H9 (cell line): ENCODE measurements at regions not wholly inside any gene's neighbourhood (a gene's known extent, or its start where the extent isn't known, plus 50 kb on each side); places are given as distances from the start of the nearest gene placed in this dataset.

Source experiments
- DNase-seq: peaks from one replicate; pipeline ENCODE4 v3.0.0-alpha.2; 2017
- H2AFZ ChIP-seq: one replicate; pipeline ENCODE4 v1.6.1; 2013; ENCODE audit warnings: mild to moderate bottlenecking, low read length, control low read depth, moderate library complexity
- H2AK5ac ChIP-seq: 2 replicates; pipeline ENCODE4 v1.6.1; 2013; ENCODE audit warnings: low read length, control low read depth, mixed read lengths; ENCODE audit not compliant: insufficient read length
- H2BK120ac ChIP-seq: one replicate; pipeline ENCODE4 v1.6.1; 2013; ENCODE audit warnings: low read depth, mild to moderate bottlenecking, low read length, control low read depth, inconsistent platforms; ENCODE audit not compliant: poor library complexity, severe bottlenecking
- H2BK12ac ChIP-seq: 2 replicates; pipeline ENCODE4 v1.6.1; 2013; ENCODE audit warnings: low read length, control low read depth, mixed read lengths, low read depth; ENCODE audit not compliant: insufficient read length
- H2BK15ac ChIP-seq: 2 replicates; pipeline ENCODE4 v1.6.1; 2013; ENCODE audit warnings: low read depth, low read length, control low read depth
- H2BK20ac ChIP-seq: one replicate; pipeline ENCODE4 v1.6.1; 2013; ENCODE audit warnings: low read depth, mild to moderate bottlenecking, low read length, control low read depth, inconsistent platforms; ENCODE audit not compliant: poor library complexity, severe bottlenecking
- H2BK5ac ChIP-seq: 2 replicates; pipeline ENCODE4 v1.6.1; 2013; ENCODE audit warnings: low read length, control low read depth, mixed read lengths; ENCODE audit not compliant: insufficient read length
- H3K14ac ChIP-seq: 2 replicates; pipeline ENCODE4 v1.6.1; 2013; ENCODE audit warnings: low read length, control low read depth; ENCODE audit not compliant: insufficient read depth
- H3K18ac ChIP-seq: 2 replicates; pipeline ENCODE4 v1.6.1; 2013; ENCODE audit warnings: low read depth, mild to moderate bottlenecking, mixed read lengths, low read length, control low read depth; ENCODE audit not compliant: insufficient read length
- H3K23ac ChIP-seq: 2 replicates; pipeline ENCODE4 v1.6.1; 2013; ENCODE audit warnings: low read length, control low read depth, mixed read lengths, low read depth; ENCODE audit not compliant: insufficient read length
- H3K23me2 ChIP-seq: 2 replicates; pipeline ENCODE4 v1.6.1; 2013; ENCODE audit warnings: low read depth, mild to moderate bottlenecking, mixed read lengths, low read length, control low read depth; ENCODE audit not compliant: insufficient read length, poor library complexity, severe bottlenecking
- H3K27ac ChIP-seq: 2 replicates; pipeline ENCODE4 v1.5.1; 2013; ENCODE audit warnings: low read length, control low read depth, mixed read lengths, low read depth; ENCODE audit not compliant: insufficient read length
- H3K27me3 ChIP-seq: 2 replicates; pipeline ENCODE4 v1.6.1; 2013; ENCODE audit warnings: low read length, control low read depth, inconsistent platforms; ENCODE audit not compliant: insufficient read depth
- H3K4ac ChIP-seq: 2 replicates; pipeline ENCODE4 v1.6.1; 2013; ENCODE audit warnings: low read depth, mild to moderate bottlenecking, control low read depth, inconsistent platforms, low read length, moderate library complexity
- H3K4me1 ChIP-seq: 2 replicates; pipeline ENCODE4 v1.6.1; 2013; ENCODE audit warnings: low read length, control low read depth, inconsistent platforms; ENCODE audit not compliant: insufficient read depth
- H3K4me2 ChIP-seq: 2 replicates; pipeline ENCODE4 v1.6.1; 2013; ENCODE audit warnings: low read length, control low read depth, mixed read lengths; ENCODE audit not compliant: insufficient read length, insufficient read depth
- H3K56ac ChIP-seq: 2 replicates; pipeline ENCODE4 v1.6.1; 2013; ENCODE audit warnings: low read depth, mild to moderate bottlenecking, mixed read lengths, low read length, control low read depth; ENCODE audit not compliant: insufficient read length
- H3K79me1 ChIP-seq: 2 replicates; pipeline ENCODE4 v1.6.1; 2013; ENCODE audit warnings: low read depth, mild to moderate bottlenecking, moderate library complexity, low read length, control low read depth, inconsistent platforms; ENCODE audit not compliant: insufficient read depth, poor library complexity, severe bottlenecking
- H3K79me2 ChIP-seq: 2 replicates; pipeline ENCODE4 v1.6.1; 2013; ENCODE audit warnings: low read length, control low read depth, inconsistent platforms; ENCODE audit not compliant: insufficient read depth
- H3K9ac ChIP-seq: 2 replicates; pipeline ENCODE4 v1.6.1; 2013; ENCODE audit warnings: low read length, control low read depth, mixed read lengths; ENCODE audit not compliant: insufficient read length; ENCODE audit errors: extremely low read depth
- H3K9me3 ChIP-seq: one replicate; pipeline ENCODE4 v1.6.1; 2013; ENCODE audit warnings: low read depth, low read length, inconsistent platforms; ENCODE audit not compliant: control insufficient read depth
- H3T11ph ChIP-seq: one replicate; pipeline ENCODE4 v1.6.1; 2013; ENCODE audit warnings: mild to moderate bottlenecking, low read length, control low read depth, inconsistent platforms
- H4K20me1 ChIP-seq: one replicate; pipeline ENCODE4 v1.6.1; 2013; ENCODE audit not compliant: control insufficient read depth, insufficient read length, insufficient read depth
- H4K5ac ChIP-seq: 2 replicates; pipeline ENCODE4 v1.6.1; 2013; ENCODE audit warnings: low read depth, mild to moderate bottlenecking, mixed read lengths, low read length, control low read depth; ENCODE audit not compliant: insufficient read length
- H4K8ac ChIP-seq: replicated peaks from 2 replicates; pipeline ENCODE4 v1.6.1; 2013; ENCODE audit warnings: low read length, control low read depth, mixed read lengths, low read depth; ENCODE audit not compliant: insufficient read length
- H4K91ac ChIP-seq: 2 replicates; pipeline ENCODE4 v1.6.1; 2013; ENCODE audit warnings: low read depth, mild to moderate bottlenecking, moderate library complexity, mixed read lengths, low read length, control low read depth; ENCODE audit not compliant: insufficient read length
- H3K27ac Mint-ChIP-seq, 3 experiments: 2 replicates in 2 of 3; 3 replicates in 1 of 3; pipeline ENCODE4 v1.8.0; 2020 to 2021; ENCODE audit warnings: mixed read lengths in 3 of 3, mild to moderate bottlenecking in 1 of 3, moderate library complexity in 1 of 3
- H3K27me3 Mint-ChIP-seq: 2 replicates; pipeline ENCODE4 v1.8.0; 2021; ENCODE audit warnings: low read depth, mild to moderate bottlenecking, moderate library complexity, mixed read lengths
- H3K36me3 Mint-ChIP-seq, 3 experiments: 2 replicates in 2 of 3; 3 replicates in 1 of 3; pipeline ENCODE4 v1.8.0; 2020 to 2021; ENCODE audit warnings: low read depth in 3 of 3, mixed read lengths in 3 of 3; ENCODE audit not compliant: insufficient read depth in 1 of 3
- H3K4me1 Mint-ChIP-seq, 2 experiments: 2 replicates each; pipeline ENCODE4 v1.8.0; 2020; ENCODE audit warnings: mixed read lengths in 2 of 2
- H3K4me3 Mint-ChIP-seq, 2 experiments: 2 replicates in 1 of 2; 3 replicates in 1 of 2; pipeline ENCODE4 v1.8.0; 2020 to 2021; ENCODE audit warnings: mild to moderate bottlenecking in 2 of 2, mixed read lengths in 2 of 2, moderate library complexity in 1 of 2
- H3K9me3 Mint-ChIP-seq, 2 experiments: 2 replicates in 1 of 2; 3 replicates in 1 of 2; pipeline ENCODE4 v1.8.0; 2020; ENCODE audit warnings: mild to moderate bottlenecking in 2 of 2, mixed read lengths in 2 of 2, moderate library complexity in 1 of 2
- WGBS: extraction: QIAGEN DNeasy Blood & Tissue Kit; methylation state at CpG from one replicate; pipeline ENCODE4 v1.1.7; 2013; ENCODE audit warnings: missing lambda C conversion rate, low lambda C conversion rate, mixed read lengths; ENCODE audit not compliant: insufficient read length; ENCODE audit errors: extremely low coverage; 5-methylcytosine and 5-hydroxymethylcytosine counted together
- TF ChIP-seq, protein P1 (sequence below): fragments of 200-600 bp; sonication (generic); conservative IDR thresholded peaks from 3 replicates; pipeline ENCODE4 v1.8.0; 2021; ENCODE audit warnings: antibody characterized with exemption, mild to moderate bottlenecking

DNA sequence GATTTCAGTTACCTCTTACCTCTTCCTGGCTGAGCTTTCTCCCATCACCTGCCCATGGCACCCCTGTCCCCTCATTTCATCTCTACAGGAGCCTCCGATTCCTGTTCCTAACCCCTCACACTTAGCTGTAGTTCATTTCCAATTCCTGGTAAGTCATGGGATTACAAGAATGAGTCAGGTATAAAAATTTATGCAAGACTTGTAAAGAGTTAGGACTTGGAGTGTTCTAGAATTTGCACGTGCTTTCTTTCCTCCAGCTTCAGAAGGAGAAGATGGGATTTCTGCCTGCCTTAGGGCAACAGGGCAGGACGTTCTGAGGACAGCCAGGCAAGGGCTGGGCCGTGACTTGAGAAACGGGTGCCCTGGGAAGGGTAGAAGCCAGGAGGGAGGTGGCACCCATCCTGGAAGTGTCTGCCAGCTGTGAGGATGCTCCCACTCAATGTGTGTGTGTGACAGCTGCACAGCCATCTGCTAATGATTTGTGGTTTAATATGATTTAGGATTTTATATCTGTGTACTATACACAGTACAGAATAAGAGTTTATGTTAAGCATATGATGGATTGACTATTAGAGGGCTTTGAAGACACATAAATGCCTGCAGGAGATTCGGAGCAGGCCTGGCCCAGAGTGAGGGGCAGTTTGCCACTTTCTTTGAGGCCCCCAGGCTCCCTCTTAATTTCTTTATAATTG, 81.5 kb upstream of the VIPR2 start:
- no peaks in the 10 kb centered on the region for H3K27me3 ChIP-seq
- H3K27ac Mint-ChIP-seq, result no peak overlapping the region
- H3K9me3 Mint-ChIP-seq, result peaks cover 0 to 86% of the 10 kb centered on the region in 2 experiments; a peak in 2 of 5 replicates

More for the DNA sequence above, 81.5 kb upstream of the VIPR2 start:
- TF ChIP-seq, protein P1, sequence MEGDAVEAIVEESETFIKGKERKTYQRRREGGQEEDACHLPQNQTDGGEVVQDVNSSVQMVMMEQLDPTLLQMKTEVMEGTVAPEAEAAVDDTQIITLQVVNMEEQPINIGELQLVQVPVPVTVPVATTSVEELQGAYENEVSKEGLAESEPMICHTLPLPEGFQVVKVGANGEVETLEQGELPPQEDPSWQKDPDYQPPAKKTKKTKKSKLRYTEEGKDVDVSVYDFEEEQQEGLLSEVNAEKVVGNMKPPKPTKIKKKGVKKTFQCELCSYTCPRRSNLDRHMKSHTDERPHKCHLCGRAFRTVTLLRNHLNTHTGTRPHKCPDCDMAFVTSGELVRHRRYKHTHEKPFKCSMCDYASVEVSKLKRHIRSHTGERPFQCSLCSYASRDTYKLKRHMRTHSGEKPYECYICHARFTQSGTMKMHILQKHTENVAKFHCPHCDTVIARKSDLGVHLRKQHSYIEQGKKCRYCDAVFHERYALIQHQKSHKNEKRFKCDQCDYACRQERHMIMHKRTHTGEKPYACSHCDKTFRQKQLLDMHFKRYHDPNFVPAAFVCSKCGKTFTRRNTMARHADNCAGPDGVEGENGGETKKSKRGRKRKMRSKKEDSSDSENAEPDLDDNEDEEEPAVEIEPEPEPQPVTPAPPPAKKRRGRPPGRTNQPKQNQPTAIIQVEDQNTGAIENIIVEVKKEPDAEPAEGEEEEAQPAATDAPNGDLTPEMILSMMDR, result no peak
- no peak overlapping the region for H3K4ac ChIP-seq
- H4K20me1 ChIP-seq, result no peaks in the 10 kb centered on the region
- H2BK12ac ChIP-seq, result no peak overlapping the region
- H2BK120ac ChIP-seq, result no peak overlapping the region
- no peak overlapping the region for H2BK15ac ChIP-seq
- H3K18ac ChIP-seq, result no peak overlapping the region
- H2BK5ac ChIP-seq, result no peak overlapping the region
- H3K36me3 Mint-ChIP-seq, result peaks cover 0 to 26% (median 7%) of the 10 kb centered on the region in 3 experiments; a peak in 4 of 7 replicates
- no peaks in the 10 kb centered on the region for H3K23me2 ChIP-seq
- no peak overlapping the region for H2AK5ac ChIP-seq
- H3K9ac ChIP-seq, result no peak overlapping the region
- no peaks in the 10 kb centered on the region; the same call in 1 of the 2 replicates for H3K4me1 ChIP-seq
- no peak overlapping the region for H2BK20ac ChIP-seq
- H3K4me1 Mint-ChIP-seq, result no peaks in the 10 kb centered on the region
- no peak overlapping the region for H4K5ac ChIP-seq
- no peaks in the 10 kb centered on the region for H3K79me2 ChIP-seq
- H3K4me2 ChIP-seq, result no peak overlapping the region
- H4K8ac ChIP-seq, result no peak overlapping the region
- H3K79me1 ChIP-seq, result no peaks in the 10 kb centered on the region
- WGBS, result no CpG with 5 or more reads among the region's 6 CpGs
- peaks cover 6% of the 10 kb centered on the region for H3K27me3 Mint-ChIP-seq
- no peak overlapping the region for H3K14ac ChIP-seq
- no peak overlapping the region for H3K56ac ChIP-seq
- H3K4me3 Mint-ChIP-seq, result no peak overlapping the region
- no peak overlapping the region for H4K91ac ChIP-seq
- no peak overlapping the region for H2AFZ ChIP-seq
- H3K9me3 ChIP-seq, result no peaks in the 10 kb centered on the region
- H3K27ac ChIP-seq, result no peak overlapping the region
- no peak overlapping the region for H3K23ac ChIP-seq
- no peak for DNase-seq
- H3T11ph ChIP-seq, result no peak overlapping the region
